GM18499 (cell line): ENCODE measurements at regions not wholly inside any gene's neighbourhood (a gene's known extent, or its start where the extent isn't known, plus 50 kb on each side); places are given as distances from the start of the nearest gene placed in this dataset.
"Not testable (repeated sequence)": the region's sequence is repeated elsewhere in the genome, so short reads cannot be mapped to it uniquely, and the experiment has no call there.

Experiments used
- ATAC-seq: cut with Tn5 transposase; IDR thresholded peaks from one replicate; pipeline ENCODE4 v1.9.1; 2021; ENCODE audit warnings: moderate number of reproducible peaks; ENCODE audit not compliant: insufficient read depth, unreplicated experiment

- no peak for ATAC-seq
Measured at GRCh38 chr2:12539336-12539735, 177.4 kb upstream of the TRIB2 start.

GRCh38 chr2:12539776-12540562 lies 176.8 kb upstream of the TRIB2 start:
- no peak for ATAC-seq

GRCh38 chr2:12543076-12543977 lies 173.4 kb upstream of the TRIB2 start:
- no peak for ATAC-seq

GRCh38 chr2:12543978-12544558 lies 172.7 kb upstream of the TRIB2 start:
- ATAC-seq = peak; percentile 94

- ATAC-seq = no peak
Measured at GRCh38 chr2:12547566-12548170, 169.1 kb upstream of the TRIB2 start.

- no peak for ATAC-seq
Measured at GRCh38 chr2:12548906-12549305, 167.8 kb upstream of the TRIB2 start.

- ATAC-seq = no peak
Measured at GRCh38 chr2:12549641-12550040, 167.1 kb upstream of the TRIB2 start.

GRCh38 chr2:12552092-12552491 lies 164.6 kb upstream of the TRIB2 start:
- ATAC-seq = no peak

- ATAC-seq = no peak
Measured at GRCh38 chr2:12554224-12555011, 162.3 kb upstream of the TRIB2 start.

GRCh38 chr2:12555012-12555645 lies 161.6 kb upstream of the TRIB2 start:
- no peak for ATAC-seq

GRCh38 chr2:12556762-12557161 lies 160.0 kb upstream of the TRIB2 start:
- no peak for ATAC-seq

- no peak for ATAC-seq
Measured at GRCh38 chr2:12557688-12558087, 159.0 kb upstream of the TRIB2 start.

- ATAC-seq = no peak
Measured at GRCh38 chr2:12558519-12558918, 158.2 kb upstream of the TRIB2 start.

- ATAC-seq = no peak
Measured at GRCh38 chr2:12560618-12561017, 156.1 kb upstream of the TRIB2 start.

- no peak for ATAC-seq
Measured at GRCh38 chr2:12567411-12567810, 149.3 kb upstream of the TRIB2 start.

- not testable (repeated sequence) for ATAC-seq
Measured at GRCh38 chr2:12569510-12569909, 147.2 kb upstream of the TRIB2 start.

GRCh38 chr2:12569929-12570328 lies 146.8 kb upstream of the TRIB2 start:
- not testable (repeated sequence) for ATAC-seq

GRCh38 chr2:12577091-12577490 lies 139.6 kb upstream of the TRIB2 start:
- no peak for ATAC-seq

- ATAC-seq = no peak
Measured at GRCh38 chr2:12577567-12578253, 139.0 kb upstream of the TRIB2 start.
